Smooth muscle cell of the brain vasculature (primary cell): ENCODE measurements at regions not wholly inside any gene's neighbourhood (a gene's known extent, or its start where the extent isn't known, plus 50 kb on each side); places are given as distances from the start of the nearest gene placed in this dataset.

Experiments
- DNase-seq: peaks from one replicate; pipeline ENCODE4 v3.0.0-alpha.2; 2012; ENCODE audit warnings: low read depth, low spot score

GRCh38 chr6:131382631-131383030 lies 190.4 kb upstream of the ARG1 start:
- no peak for DNase-seq

DNA sequence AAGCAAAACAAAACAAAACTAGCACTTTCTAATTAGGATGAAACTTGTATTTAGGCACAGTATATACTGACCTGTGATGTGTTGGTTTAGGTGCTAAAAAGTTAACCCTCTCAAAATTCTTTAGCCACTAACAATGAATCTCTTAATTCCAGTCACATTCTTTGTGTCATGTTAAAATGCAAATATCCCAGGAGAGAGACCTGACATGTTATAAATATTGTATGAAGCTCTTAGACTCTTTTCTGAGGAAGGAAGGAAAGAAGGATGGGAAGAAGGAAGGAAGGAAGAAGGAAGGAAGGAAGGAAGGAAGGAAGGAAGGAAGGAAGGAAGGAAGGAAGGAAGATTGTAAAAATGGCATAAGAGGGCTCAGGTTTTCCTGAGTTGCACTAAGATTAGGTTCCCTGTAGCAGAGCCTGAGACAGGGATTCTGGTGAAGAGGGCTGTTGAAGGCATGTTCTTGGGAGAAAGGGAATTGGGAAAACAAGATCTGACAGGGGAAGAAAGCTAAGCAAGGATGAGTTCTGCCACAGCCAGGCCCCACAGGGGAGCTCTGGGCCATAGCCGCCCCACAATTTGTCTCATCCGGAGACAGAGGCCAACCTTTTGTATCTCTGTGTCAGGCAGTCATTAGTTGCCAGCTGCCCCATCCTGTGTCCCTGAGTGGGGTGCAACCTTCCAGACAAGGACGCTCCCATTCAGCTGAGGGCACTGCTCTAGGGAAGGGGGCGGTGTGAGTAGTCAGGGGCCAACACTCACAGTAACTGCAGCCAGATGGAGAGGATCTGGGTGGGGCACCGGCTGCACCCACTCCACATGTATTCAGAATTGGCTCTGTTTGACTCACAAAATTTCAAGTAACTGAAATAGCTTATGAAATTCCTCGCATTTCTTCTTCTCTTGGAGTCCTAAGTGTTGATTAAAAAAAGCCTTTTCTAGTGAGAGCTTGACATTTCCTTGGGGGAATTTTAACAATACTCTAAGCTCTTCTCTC lies 189.3 kb upstream of the ARG1 start:
- DNase-seq, result no peak

DNA sequence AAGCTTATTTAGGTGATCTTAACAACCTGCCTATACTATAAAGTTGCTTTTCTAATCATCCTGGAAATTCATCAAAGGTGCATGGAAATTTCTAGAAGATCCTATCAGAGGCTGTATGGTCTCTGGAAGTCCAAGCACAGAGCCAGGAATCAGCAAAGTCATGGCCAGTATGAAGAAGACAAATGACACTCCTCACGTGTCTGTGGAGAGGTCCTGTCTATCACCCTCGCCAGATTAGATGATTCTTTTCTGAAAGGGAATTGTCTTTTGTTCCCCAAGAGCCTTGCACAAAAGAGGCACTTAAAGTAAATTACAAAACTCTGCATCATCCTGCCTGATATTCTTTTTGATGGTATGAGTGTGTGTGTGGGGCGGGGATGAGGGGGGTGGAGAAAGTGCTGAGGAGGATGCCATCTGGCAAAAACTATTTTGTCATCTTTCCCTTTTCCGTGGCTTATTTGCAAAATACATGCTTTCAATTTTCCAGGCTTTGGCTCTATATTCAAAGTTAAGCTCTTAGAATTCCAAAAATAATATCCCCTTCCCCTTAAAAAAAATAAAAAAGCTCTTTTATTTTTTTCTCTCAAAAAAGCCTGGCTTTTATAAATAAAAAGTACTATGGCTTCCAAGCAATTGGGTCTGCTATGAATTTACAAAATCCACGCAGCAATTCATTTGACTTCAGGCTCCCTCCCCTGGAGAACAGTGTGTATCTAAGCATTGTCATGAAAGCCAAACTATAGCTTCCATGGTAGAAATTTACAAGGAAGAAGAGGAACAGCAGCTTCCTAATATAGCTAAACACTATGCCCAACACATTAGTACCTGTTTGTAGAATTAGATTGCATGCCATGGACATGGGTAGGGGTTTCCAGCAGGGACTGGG lies 185.2 kb upstream of the ARG1 start:
- DNase-seq, result no peak

- no peak for DNase-seq
These were observed 182.7 kb upstream of the ARG1 start for GRCh38 chr6:131390322-131390721.

DNA sequence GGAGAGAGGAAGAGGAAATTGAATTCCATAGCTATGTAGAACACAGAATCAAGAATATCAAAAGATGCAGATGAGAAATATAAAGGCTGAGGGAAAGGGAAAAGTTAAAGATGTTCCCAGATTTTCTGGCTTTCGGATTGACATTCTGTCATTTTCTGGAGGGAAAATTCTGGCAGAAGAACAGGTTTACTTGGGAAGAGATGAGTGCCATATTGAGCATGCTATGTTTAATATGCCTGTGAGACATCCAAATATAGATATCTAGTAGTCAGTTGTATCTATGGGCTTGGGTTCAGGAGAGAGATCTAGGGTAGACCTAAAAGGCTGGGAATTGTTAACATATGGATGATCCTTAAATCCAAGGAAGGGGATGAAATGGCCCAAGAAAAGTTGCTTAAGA lies 181.9 kb upstream of the ARG1 start:
- no peak for DNase-seq

DNA sequence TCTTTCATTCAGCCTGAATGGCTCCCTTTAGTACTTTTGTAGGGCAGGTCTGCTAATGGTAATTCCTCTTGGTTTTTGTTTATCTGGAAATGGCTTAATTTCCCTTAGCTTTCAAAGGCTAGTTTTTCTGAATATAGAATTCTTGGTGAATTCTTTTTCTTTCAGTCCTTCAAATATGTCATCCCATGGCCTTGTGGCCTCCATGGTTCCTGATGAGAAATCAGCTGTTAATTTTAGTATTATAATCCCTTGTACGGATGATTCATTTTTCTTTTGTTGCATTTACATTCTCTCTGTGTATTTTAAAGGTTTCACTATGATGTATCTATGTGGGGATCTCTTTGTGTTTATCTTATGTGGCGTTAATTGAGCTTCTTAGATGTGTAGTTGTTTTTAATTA lies 179.6 kb upstream of the ARG1 start:
- no peak for DNase-seq

GRCh38 chr6:131394768-131395432 lies 178.1 kb upstream of the ARG1 start:
- DNase-seq, result no peak

- DNase-seq, result no peak
These were observed 174.8 kb upstream of the ARG1 start for GRCh38 chr6:131398176-131398575.

DNA sequence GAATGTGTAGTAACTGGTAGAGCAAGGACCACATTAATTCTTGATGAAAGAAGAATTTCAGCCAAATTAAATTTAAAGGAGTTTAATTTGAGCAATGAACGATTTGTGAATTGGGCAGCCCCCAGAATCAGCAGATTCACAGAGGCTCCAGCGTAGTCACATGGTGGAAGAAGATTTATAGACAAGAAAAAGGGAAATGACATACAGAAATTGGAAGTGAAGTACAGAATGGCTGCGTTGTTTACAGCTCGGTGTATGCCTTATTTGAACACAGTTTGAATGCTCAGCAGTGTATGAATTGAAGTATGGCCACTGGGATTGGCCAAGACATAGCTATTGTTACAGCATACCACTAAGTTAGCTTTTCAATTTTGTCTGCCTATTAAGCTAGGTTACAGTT lies 173.6 kb upstream of the ARG1 start:
- DNase-seq, result no peak

- DNase-seq, result peak; percentile 7
These were observed 172.8 kb upstream of the ARG1 start for GRCh38 chr6:131400054-131400778.

- DNase-seq, result no peak
These were observed 172.1 kb upstream of the ARG1 start for GRCh38 chr6:131400779-131401496.

- no peak for DNase-seq
These were observed 164.2 kb upstream of the ARG1 start for GRCh38 chr6:131408811-131409210.

DNA sequence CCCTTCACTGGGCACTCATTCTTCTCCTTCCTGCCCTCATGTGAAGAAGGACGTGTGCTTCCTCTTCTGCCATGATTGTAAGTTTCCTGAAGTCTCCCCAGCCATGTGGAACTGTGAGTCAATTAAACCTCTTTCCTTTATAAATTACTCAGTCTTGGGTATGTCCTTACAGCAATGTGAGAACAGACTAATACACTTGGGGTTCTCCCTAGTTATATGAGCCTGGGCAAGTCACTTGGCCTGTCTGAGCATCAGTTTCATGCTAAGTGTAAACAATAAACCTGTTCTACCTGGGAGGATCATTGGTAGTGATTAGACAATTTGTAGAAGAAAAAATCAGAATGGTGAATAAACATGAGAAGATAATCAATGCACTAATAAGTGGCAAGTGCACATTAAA lies 162.2 kb upstream of the ARG1 start:
- no peak for DNase-seq

DNA sequence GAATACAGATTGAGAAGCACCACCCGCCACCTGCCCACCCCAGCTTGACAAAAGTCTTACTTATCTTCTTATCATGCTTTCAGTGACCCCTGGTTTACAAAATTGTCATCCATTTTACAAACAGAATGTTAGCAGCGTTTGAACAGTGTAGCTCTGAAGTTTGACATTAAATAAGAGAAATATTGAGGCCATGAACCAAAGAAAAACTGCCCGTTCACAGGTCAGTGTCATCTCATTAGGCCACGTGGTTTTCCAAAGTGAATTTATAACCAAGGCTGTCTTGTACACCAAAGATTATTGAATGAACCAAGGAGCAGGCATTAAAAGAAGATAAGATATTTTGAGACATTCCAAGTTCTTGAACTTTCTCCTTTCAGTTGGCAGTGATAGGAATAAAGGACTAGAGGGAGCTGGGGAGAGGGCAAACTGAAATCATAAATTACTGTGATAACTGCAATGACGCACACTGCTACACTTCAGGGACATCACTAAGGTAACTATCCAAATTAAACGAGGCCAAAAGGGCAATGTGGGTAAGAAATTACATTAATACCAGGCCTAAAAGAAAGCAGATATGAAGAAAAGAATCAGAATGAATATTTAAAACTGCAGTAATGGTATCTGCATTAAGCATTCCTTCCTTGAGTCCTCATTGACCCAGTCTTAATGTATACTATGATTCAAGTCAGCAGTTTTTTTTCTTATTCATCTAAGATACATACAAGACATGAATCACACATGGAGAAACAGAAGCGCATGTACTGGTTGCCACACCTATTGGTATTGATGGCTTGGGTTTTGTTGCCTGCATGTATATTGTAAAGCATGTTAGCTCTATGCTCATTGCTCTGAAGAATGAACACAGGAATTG lies 159.8 kb upstream of the ARG1 start:
- no peak for DNase-seq

- no peak for DNase-seq
These were observed 159.2 kb upstream of the ARG1 start for GRCh38 chr6:131413831-131414191.

DNA sequence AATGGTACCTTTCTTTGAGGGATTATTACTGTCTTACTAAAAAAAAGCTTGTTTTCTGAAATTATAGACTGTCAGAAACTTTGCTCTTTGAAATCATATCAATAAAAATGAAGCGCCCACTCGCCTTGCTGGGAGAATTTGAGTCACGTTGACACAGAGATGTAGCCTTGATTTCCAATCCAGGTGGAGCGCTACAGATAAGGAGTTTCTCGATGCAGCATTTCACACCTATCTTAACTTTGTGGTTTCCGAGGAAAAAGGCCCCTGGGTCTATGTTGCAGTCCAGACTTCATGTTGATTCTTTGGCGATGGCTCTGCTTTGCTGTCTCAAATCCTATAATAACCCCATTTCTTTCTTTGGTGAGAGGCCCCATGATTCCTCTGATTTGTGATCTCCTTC lies 158.1 kb upstream of the ARG1 start:
- no peak for DNase-seq

GRCh38 chr6:131418441-131418840 lies 154.6 kb upstream of the ARG1 start:
- no peak for DNase-seq

- no peak for DNase-seq
These were observed 153.3 kb upstream of the ARG1 start for GRCh38 chr6:131419702-131420101.

DNA sequence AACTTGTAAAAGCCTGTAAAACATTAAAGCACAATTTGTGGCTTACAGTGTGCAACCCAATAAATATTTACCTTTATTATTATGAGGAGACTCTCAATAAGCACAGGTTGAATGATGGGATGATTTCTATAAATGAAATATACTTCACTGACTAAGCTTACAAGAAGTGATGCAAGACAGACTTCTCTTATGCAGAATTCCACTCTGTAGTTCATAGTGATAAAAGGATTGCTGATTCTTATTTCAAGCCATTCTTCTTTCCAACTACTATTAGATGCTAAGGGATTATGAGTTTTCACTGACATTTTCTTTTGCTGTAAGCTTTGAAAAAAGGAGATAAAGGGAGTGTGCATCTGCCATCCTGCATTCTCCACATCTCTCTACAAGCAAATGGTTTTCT lies 149.0 kb upstream of the ARG1 start:
- no peak for DNase-seq

- DNase-seq, result no peak
These were observed 148.6 kb upstream of the ARG1 start for GRCh38 chr6:131424475-131424874.
